HG03175 (cell line): ENCODE measurements at regions not wholly inside any gene's neighbourhood (a gene's known extent, or its start where the extent isn't known, plus 50 kb on each side); places are given as distances from the start of the nearest gene placed in this dataset.

Experiments used
- ATAC-seq: cut with Tn5 transposase; IDR thresholded peaks from one replicate; pipeline ENCODE4 v1.9.1; 2021; ENCODE audit warnings: mild to moderate bottlenecking, moderate library complexity; ENCODE audit not compliant: unreplicated experiment

- ATAC-seq = no peak
These were observed 173.7 kb downstream of the PWWP3B start for GRCh38 chrX:106341823-106342222.

GRCh38 chrX:106356580-106356979 is 188.5 kb downstream of the PWWP3B start:
- ATAC-seq = no peak

GRCh38 chrX:106363214-106363613 is 195.1 kb downstream of the PWWP3B start:
- no peak for ATAC-seq

- ATAC-seq = peak; percentile 64
These were observed 210.5 kb downstream of the PWWP3B start for GRCh38 chrX:106378616-106379015.

- ATAC-seq = no peak
These were observed 220.4 kb upstream of the RADX start for GRCh38 chrX:106391284-106391911.

GRCh38 chrX:106392346-106392745 is 219.4 kb upstream of the RADX start:
- ATAC-seq = no peak

- ATAC-seq = no peak
These were observed 213.8 kb upstream of the RADX start for GRCh38 chrX:106397788-106398538.

- ATAC-seq = no peak
These were observed 209.7 kb upstream of the RADX start for GRCh38 chrX:106401965-106402559.

- no peak for ATAC-seq
These were observed 207.3 kb upstream of the RADX start for GRCh38 chrX:106404512-106404911.

- ATAC-seq = peak; percentile 74
These were observed 196.4 kb upstream of the RADX start for GRCh38 chrX:106415276-106415895.

GRCh38 chrX:106436691-106437090 is 175.1 kb upstream of the RADX start:
- no peak for ATAC-seq

- ATAC-seq = no peak
These were observed 174.4 kb upstream of the RADX start for GRCh38 chrX:106437407-106437806.

- no peak for ATAC-seq
These were observed 161.4 kb upstream of the RADX start for GRCh38 chrX:106450405-106450804.

- ATAC-seq = no peak
These were observed 159.8 kb upstream of the RADX start for GRCh38 chrX:106451933-106452332.

- ATAC-seq = no peak
These were observed 156.8 kb upstream of the RADX start for GRCh38 chrX:106454991-106455390.

GRCh38 chrX:106457802-106458201 is 154.0 kb upstream of the RADX start:
- no peak for ATAC-seq

GRCh38 chrX:106467422-106467821 is 144.4 kb upstream of the RADX start:
- ATAC-seq = no peak

GRCh38 chrX:106467943-106468342 is 143.8 kb upstream of the RADX start:
- no peak for ATAC-seq

- no peak for ATAC-seq
These were observed 143.3 kb upstream of the RADX start for GRCh38 chrX:106468433-106468832.

GRCh38 chrX:106479920-106480319 is 131.9 kb upstream of the RADX start:
- no peak for ATAC-seq

- ATAC-seq = no peak
These were observed 130.4 kb upstream of the RADX start for GRCh38 chrX:106481341-106481740.

- ATAC-seq = peak; percentile 97
These were observed 127.5 kb upstream of the RADX start for GRCh38 chrX:106484233-106484632.
